GM13977 (cell line): ENCODE measurements at regions not wholly inside any gene's neighbourhood (a gene's known extent, or its start where the extent isn't known, plus 50 kb on each side); places are given as distances from the start of the nearest gene placed in this dataset.

Experiments used
- DNase-seq: peaks from one replicate; pipeline ENCODE4 v3.0.0; 2012; ENCODE audit warnings: low spot score
- CTCF ChIP-seq: IDR thresholded peaks from 2 replicates; pipeline ENCODE4 v1.5.1; 2012; ENCODE audit warnings: mild to moderate bottlenecking, control low read depth; ENCODE audit not compliant: insufficient read depth; ENCODE audit errors: extremely low read depth, missing control alignments
- in situ Hi-C: fragments of 300-500 bp; cut with MboI; formaldehyde crosslinking; loops from one replicate; pipeline ENCODE4 v1.12.0; 2022; ENCODE audit warnings: low sequenced_read_pairs, low pct_unique_long_range_greater_than_20kb, mixed read lengths, inconsistent platforms; ENCODE audit not compliant: unreplicated experiment

DNA sequence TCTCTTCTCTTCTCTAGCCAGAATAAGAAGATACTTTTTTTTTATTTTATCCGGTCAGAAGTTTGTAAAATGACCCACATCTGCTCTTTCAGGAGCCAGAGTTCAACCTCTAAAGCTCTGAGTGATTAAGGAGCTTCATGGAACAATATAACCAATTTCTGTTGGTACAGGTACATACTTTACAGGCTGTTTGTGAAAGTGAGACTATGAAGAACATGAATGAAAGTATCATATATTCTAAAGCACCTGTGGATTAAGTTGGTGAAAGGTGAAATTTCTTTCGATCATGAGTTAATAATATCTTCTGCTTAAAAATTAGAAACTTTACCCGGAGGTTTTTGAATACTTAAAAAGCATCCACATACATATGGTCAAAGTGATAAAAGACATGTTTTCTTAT is 65.2 kb downstream of the DMRT2 start:
- TF ChIP-seq CTCF = no peak
- no peak for DNase-seq
- in situ Hi-C loops = no loop called here

GRCh38 chr9:1117439-1117838 is 67.3 kb downstream of the DMRT2 start:
- no peak for TF ChIP-seq CTCF
- DNase-seq = no peak
- in situ Hi-C loops = no loop called here

DNA sequence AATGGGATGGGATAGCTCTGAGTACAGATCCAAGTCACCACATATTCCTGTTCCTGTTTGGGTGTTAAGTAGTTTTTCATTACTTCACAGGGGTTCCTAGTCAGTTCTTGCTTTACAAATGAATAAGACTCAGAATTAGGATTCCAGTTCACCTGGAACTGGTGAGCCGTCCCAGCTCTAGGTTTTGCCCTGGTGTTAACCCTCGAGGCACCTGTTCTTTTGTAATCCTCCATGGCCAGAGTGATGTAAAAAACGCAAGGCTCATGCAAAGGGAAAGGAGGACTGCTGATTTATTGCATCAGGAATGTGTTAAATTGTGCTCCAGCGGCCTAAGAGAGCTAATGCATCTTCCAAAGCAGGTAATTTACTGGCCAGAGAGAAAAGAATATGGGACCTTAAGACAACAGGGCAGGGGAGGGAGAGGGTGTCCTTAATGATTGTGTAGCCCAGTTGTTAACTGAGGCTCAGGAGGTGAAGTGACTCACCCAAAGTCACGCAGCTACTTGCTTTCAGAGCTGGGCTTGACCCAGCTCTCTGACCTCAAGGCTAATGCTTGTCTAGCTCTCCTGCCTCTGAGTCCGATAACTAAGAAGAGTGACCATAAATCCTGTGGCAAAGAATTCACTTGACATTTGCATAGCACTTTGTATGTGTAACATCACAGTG is 70.5 kb downstream of the DMRT2 start:
- in situ Hi-C loops = no loop called here
- DNase-seq = no peak
- TF ChIP-seq CTCF = no peak

- in situ Hi-C loops = no loop called here
- no peak for TF ChIP-seq CTCF
- DNase-seq = no peak
These were observed 75.6 kb downstream of the DMRT2 start for GRCh38 chr9:1125741-1126140.

DNA sequence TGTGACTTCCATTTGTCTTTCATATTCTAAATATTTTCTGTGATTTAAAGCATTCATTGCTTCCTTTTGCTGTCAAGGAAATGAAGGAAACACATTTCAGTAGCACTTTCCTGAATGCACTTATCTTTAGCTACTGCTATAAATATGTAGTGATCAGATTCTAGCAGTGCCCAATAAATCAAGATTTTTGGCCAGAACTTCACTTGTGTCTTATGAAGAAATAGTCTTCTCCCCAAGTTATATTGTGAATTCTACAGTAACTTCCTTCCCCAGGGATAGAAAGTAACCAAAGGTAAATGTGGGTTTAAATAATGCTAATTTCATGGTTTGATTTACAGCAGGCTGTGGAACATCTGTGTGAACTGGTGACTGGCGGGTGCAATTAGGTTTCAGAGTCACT is 77.9 kb downstream of the DMRT2 start:
- TF ChIP-seq CTCF = no peak
- no peak for DNase-seq
- in situ Hi-C loops = no loop called here

GRCh38 chr9:1129382-1129781 is 79.2 kb downstream of the DMRT2 start:
- no peak for TF ChIP-seq CTCF
- DNase-seq = no peak
- in situ Hi-C loops = no loop called here
